ENCODE measurements at regions not wholly inside any gene's neighbourhood (a gene's known extent, or its start where the extent isn't known, plus 50 kb on each side); places are given as distances from the start of the nearest gene placed in this dataset.

DNA sequence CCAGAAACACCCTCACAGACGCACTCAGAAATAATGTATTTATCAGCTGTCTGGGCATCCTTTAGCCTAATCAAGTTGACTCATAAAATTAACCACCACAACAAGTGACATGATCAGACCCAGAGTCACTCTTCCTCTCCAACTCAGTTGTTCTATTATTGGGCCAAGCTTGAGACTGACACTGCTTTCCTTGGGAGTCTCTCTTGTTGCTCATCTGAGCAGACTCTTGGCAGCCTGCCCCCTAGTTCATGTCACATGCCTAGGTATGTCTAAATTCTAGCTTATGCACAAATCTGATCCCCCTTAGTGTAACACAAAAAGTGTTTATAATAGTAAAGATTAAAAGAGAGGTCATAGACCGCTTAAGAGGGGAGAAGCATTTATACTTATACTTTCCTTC is 72.6 kb upstream of the ADAMTS3 start:
- TF ChIP-seq, protein P1, sequence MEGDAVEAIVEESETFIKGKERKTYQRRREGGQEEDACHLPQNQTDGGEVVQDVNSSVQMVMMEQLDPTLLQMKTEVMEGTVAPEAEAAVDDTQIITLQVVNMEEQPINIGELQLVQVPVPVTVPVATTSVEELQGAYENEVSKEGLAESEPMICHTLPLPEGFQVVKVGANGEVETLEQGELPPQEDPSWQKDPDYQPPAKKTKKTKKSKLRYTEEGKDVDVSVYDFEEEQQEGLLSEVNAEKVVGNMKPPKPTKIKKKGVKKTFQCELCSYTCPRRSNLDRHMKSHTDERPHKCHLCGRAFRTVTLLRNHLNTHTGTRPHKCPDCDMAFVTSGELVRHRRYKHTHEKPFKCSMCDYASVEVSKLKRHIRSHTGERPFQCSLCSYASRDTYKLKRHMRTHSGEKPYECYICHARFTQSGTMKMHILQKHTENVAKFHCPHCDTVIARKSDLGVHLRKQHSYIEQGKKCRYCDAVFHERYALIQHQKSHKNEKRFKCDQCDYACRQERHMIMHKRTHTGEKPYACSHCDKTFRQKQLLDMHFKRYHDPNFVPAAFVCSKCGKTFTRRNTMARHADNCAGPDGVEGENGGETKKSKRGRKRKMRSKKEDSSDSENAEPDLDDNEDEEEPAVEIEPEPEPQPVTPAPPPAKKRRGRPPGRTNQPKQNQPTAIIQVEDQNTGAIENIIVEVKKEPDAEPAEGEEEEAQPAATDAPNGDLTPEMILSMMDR (IDR thresholded peaks at IDR 0.05 in 4 of 5, conservative IDR thresholded peaks at IDR 0.05 in 1 of 5) = no peak
- TF ChIP-seq POLR2A (IDR thresholded peaks at IDR 0.05) = no peak

All from gastrocnemius medialis (tissue), 4 donors.